G401.6 (cell line): ENCODE measurements at regions not wholly inside any gene's neighbourhood (a gene's known extent, or its start where the extent isn't known, plus 50 kb on each side); places are given as distances from the start of the nearest gene placed in this dataset.
"Not testable (repeated sequence)": the region's sequence is repeated elsewhere in the genome, so short reads cannot be mapped to it uniquely, and the experiment has no call there.

ENCODE experiments used
- FAIRE-seq: peaks from 2 replicates; lab custom pipeline; 2012; peaks lifted over from hg19 to GRCh38; lab: Jason Lieb, UNC

GRCh38 chr4:123218981-123219380 lies 177.6 kb upstream of the SPRY1 start:
- FAIRE-seq, result no peak

GRCh38 chr4:123229286-123229685 lies 167.3 kb upstream of the SPRY1 start:
- FAIRE-seq, result no peak

GRCh38 chr4:123230061-123230460 lies 166.5 kb upstream of the SPRY1 start:
- no peak for FAIRE-seq

GRCh38 chr4:123232439-123232838 lies 164.2 kb upstream of the SPRY1 start:
- FAIRE-seq, result no peak

- no peak for FAIRE-seq
These were observed 163.3 kb upstream of the SPRY1 start for GRCh38 chr4:123233136-123233768.

GRCh38 chr4:123234955-123235354 lies 161.6 kb upstream of the SPRY1 start:
- FAIRE-seq, result no peak

- FAIRE-seq, result no peak
These were observed 161.2 kb upstream of the SPRY1 start for GRCh38 chr4:123235431-123235830.

- no peak for FAIRE-seq
These were observed 160.0 kb upstream of the SPRY1 start for GRCh38 chr4:123236606-123237005.

GRCh38 chr4:123240286-123240685 lies 156.3 kb upstream of the SPRY1 start:
- FAIRE-seq, result not testable (repeated sequence)

GRCh38 chr4:123243220-123243619 lies 153.4 kb upstream of the SPRY1 start:
- not testable (repeated sequence) for FAIRE-seq

- FAIRE-seq, result no peak
These were observed 152.5 kb upstream of the SPRY1 start for GRCh38 chr4:123244137-123244536.

- FAIRE-seq, result no peak
These were observed 150.5 kb upstream of the SPRY1 start for GRCh38 chr4:123246085-123246484.

GRCh38 chr4:123248085-123248659 lies 148.4 kb upstream of the SPRY1 start:
- no peak for FAIRE-seq

- no peak for FAIRE-seq
These were observed 146.8 kb upstream of the SPRY1 start for GRCh38 chr4:123249821-123250220.

GRCh38 chr4:123250843-123251242 lies 145.8 kb upstream of the SPRY1 start:
- no peak for FAIRE-seq

- FAIRE-seq, result no peak
These were observed 140.6 kb upstream of the SPRY1 start for GRCh38 chr4:123255971-123256370.

- no peak for FAIRE-seq
These were observed 139.7 kb upstream of the SPRY1 start for GRCh38 chr4:123256901-123257300.

- no peak for FAIRE-seq
These were observed 139.0 kb upstream of the SPRY1 start for GRCh38 chr4:123257591-123257990.

- no peak for FAIRE-seq
These were observed 136.6 kb upstream of the SPRY1 start for GRCh38 chr4:123259676-123260646.

- FAIRE-seq, result no peak
These were observed 135.9 kb upstream of the SPRY1 start for GRCh38 chr4:123260653-123261052.

- no peak for FAIRE-seq
These were observed 134.5 kb upstream of the SPRY1 start for GRCh38 chr4:123262080-123262479.

GRCh38 chr4:123265443-123265842 lies 131.2 kb upstream of the SPRY1 start:
- FAIRE-seq, result no peak

GRCh38 chr4:123266221-123266620 lies 130.4 kb upstream of the SPRY1 start:
- peak; percentile 85 for FAIRE-seq
